ENCODE measurements at regions not wholly inside any gene's neighbourhood (a gene's known extent, or its start where the extent isn't known, plus 50 kb on each side); places are given as distances from the start of the nearest gene placed in this dataset.

GRCh38 chr19:33878910-33879810 lies 82.5 kb downstream of the KCTD15 start:
- TF ChIP-seq CTCF (IDR thresholded peaks at IDR 0.05) (no peak), EP300 (IDR thresholded peaks at IDR 0.05) (no peak)

Measured in gastroesophageal sphincter (tissue), 3 donors.